GM12892 (cell line): ENCODE measurements at regions not wholly inside any gene's neighbourhood (a gene's known extent, or its start where the extent isn't known, plus 50 kb on each side); places are given as distances from the start of the nearest gene placed in this dataset.

Source experiments
- DNase-seq: peaks from one replicate; pipeline ENCODE4 v3.0.0; 2011; ENCODE audit not compliant: insufficient read length
- FAIRE-seq: peaks from 2 replicates; lab custom pipeline; 2011; peaks lifted over from hg19 to GRCh38; lab: Jason Lieb, UNC
- POLR2A ChIP-seq: IDR thresholded peaks from 2 replicates; pipeline ENCODE4 v1.6.1; 2011; ENCODE audit warnings: low read depth, low read length, control low read depth
- POLR2AphosphoS5 ChIP-seq: IDR thresholded peaks from 2 replicates; pipeline ENCODE4 v1.6.1; 2011; ENCODE audit warnings: low read depth, low read length, control low read depth
- TAF1 ChIP-seq: IDR thresholded peaks from 2 replicates; pipeline ENCODE4 v1.6.1; 2011; ENCODE audit warnings: low read depth, mild to moderate bottlenecking, control low read depth, low read length, borderline replicate concordance

GRCh38 chr1:75035536-75035935, 98.7 kb upstream of the LHX8 start:
- no peak for TF ChIP-seq TAF1
- TF ChIP-seq POLR2A, result no peak
- TF ChIP-seq POLR2AphosphoS5, result no peak
- DNase-seq (no peak), FAIRE-seq (no peak)

- DNase-seq (no peak), FAIRE-seq (no peak)
- TF ChIP-seq POLR2A (no peak), TAF1 (no peak), POLR2AphosphoS5 (no peak)
Observed at GRCh38 chr1:75053207-75053606, 81.0 kb upstream of the LHX8 start.

- FAIRE-seq, result no peak
- TF ChIP-seq POLR2AphosphoS5, result no peak
- no peak for TF ChIP-seq TAF1
- TF ChIP-seq POLR2A, result no peak
Observed at GRCh38 chr1:75058424-75058823, 75.8 kb upstream of the LHX8 start.

GRCh38 chr1:75062111-75062510, 72.1 kb upstream of the LHX8 start:
- no peak for TF ChIP-seq POLR2AphosphoS5
- no peak for TF ChIP-seq TAF1
- TF ChIP-seq POLR2A, result no peak
- FAIRE-seq (no peak), DNase-seq (no peak)

More at GRCh38 chr1:75058424-75058823, 75.8 kb upstream of the LHX8 start:
- DNase-seq, result no peak

GRCh38 chr1:75067975-75068374, 66.2 kb upstream of the LHX8 start:
- DNase-seq (no peak), FAIRE-seq (no peak)
- TF ChIP-seq POLR2A (no peak), TAF1 (no peak), POLR2AphosphoS5 (no peak)

- no peak for TF ChIP-seq POLR2AphosphoS5
- TF ChIP-seq POLR2A, result no peak
- no peak for TF ChIP-seq TAF1
- no peak for DNase-seq
- no peak for FAIRE-seq
Observed at GRCh38 chr1:75074831-75075395, 59.3 kb upstream of the LHX8 start.

- FAIRE-seq (no peak), DNase-seq (no peak)
Observed at GRCh38 chr1:75079538-75080290, 54.5 kb upstream of the LHX8 start.

GRCh38 chr1:75083223-75083622, 51.0 kb upstream of the LHX8 start:
- FAIRE-seq (no peak), DNase-seq (no peak)
- TF ChIP-seq TAF1 (no peak), POLR2A (no peak), POLR2AphosphoS5 (no peak)

More at GRCh38 chr1:75079538-75080290, 54.5 kb upstream of the LHX8 start:
- TF ChIP-seq POLR2AphosphoS5, result no peak
- TF ChIP-seq TAF1, result no peak
- no peak for TF ChIP-seq POLR2A

- FAIRE-seq (no peak), DNase-seq (no peak)
- TF ChIP-seq POLR2AphosphoS5 (no peak), POLR2A (no peak), TAF1 (no peak)
Observed at GRCh38 chr1:75083848-75084514, 50.2 kb upstream of the LHX8 start.
